ENCODE measurements at regions not wholly inside any gene's neighbourhood (a gene's known extent, or its start where the extent isn't known, plus 50 kb on each side); places are given as distances from the start of the nearest gene placed in this dataset.
A peak's percentile ranks its signal among the peaks of the same experiment; 100 is the strongest.
"Not testable (repeated sequence)": the region's sequence is repeated elsewhere in the genome, so short reads cannot be mapped to it uniquely, and the experiment has no call there.

- DNase-seq; intact Hi-C loops (cut with DNase I): not testable (repeated sequence)
Measured at GRCh38 chr5:122209601-122210000, 80.3 kb downstream of the ZNF474 start.

- DNase-seq: no peak
- intact Hi-C loops (cut with DNase I): no loop called here
Measured at GRCh38 chr5:122218778-122219177, 89.4 kb downstream of the ZNF474 start.

GRCh38 chr5:122219436-122220166, 90.3 kb downstream of the ZNF474 start:
- intact Hi-C loops (cut with DNase I): no loop called here
- DNase-seq: peak in 1 of 10 donors; percentile 65

- DNase-seq: no peak
- intact Hi-C loops (cut with DNase I): no loop called here
Measured at GRCh38 chr5:122220511-122220910, 91.2 kb downstream of the ZNF474 start.

GRCh38 chr5:122221857-122222256, 90.2 kb upstream of the SNCAIP start:
- intact Hi-C loops (cut with DNase I): no loop called here
- DNase-seq: no peak

GRCh38 chr5:122222580-122222979, 89.5 kb upstream of the SNCAIP start:
- DNase-seq: peak in 2 of 10 donors; percentile 57 to 61
- intact Hi-C loops (cut with DNase I): no loop called here

GRCh38 chr5:122228728-122229392, 83.2 kb upstream of the SNCAIP start:
- DNase-seq: peak in 1 of 10 donors; percentile 51
- intact Hi-C loops (cut with DNase I): no loop called here

- intact Hi-C loops (cut with DNase I): no loop called here
Measured at GRCh38 chr5:122229551-122229950, 82.5 kb upstream of the SNCAIP start.

GRCh38 chr5:122236270-122237040, 75.6 kb upstream of the SNCAIP start:
- DNase-seq: no peak
- intact Hi-C loops (cut with DNase I): no loop called here

More at GRCh38 chr5:122229551-122229950, 82.5 kb upstream of the SNCAIP start:
- DNase-seq: no peak

- intact Hi-C loops (cut with DNase I): no loop called here
- no peak for DNase-seq
Measured at GRCh38 chr5:122237906-122238305, 74.1 kb upstream of the SNCAIP start.

GRCh38 chr5:122252319-122252718, 59.7 kb upstream of the SNCAIP start:
- DNase-seq: peak in 1 of 10 donors; percentile 34
- intact Hi-C loops (cut with DNase I): no loop called here

- intact Hi-C loops (cut with DNase I): no loop called here
- DNase-seq: no peak
Measured at GRCh38 chr5:122253794-122254193, 58.2 kb upstream of the SNCAIP start.

GRCh38 chr5:122256388-122256787, 55.6 kb upstream of the SNCAIP start:
- intact Hi-C loops (cut with DNase I): no loop called here
- no peak for DNase-seq

- intact Hi-C loops (cut with DNase I): no loop called here
Measured at GRCh38 chr5:122257000-122257399, 55.0 kb upstream of the SNCAIP start.

GRCh38 chr5:122258241-122258640, 53.8 kb upstream of the SNCAIP start:
- intact Hi-C loops (cut with DNase I): no loop called here
- no peak for DNase-seq

More at GRCh38 chr5:122257000-122257399, 55.0 kb upstream of the SNCAIP start:
- no peak for DNase-seq

GRCh38 chr5:122258840-122259239, 53.2 kb upstream of the SNCAIP start:
- intact Hi-C loops (cut with DNase I): no loop called here
- no peak for DNase-seq

GRCh38 chr5:122259995-122260394, 52.0 kb upstream of the SNCAIP start:
- intact Hi-C loops (cut with DNase I): no loop called here
- peak in 1 of 10 donors; percentile 41 for DNase-seq

GRCh38 chr5:122262103-122262502, 49.9 kb upstream of the SNCAIP start:
- no peak for DNase-seq
- intact Hi-C loops (cut with DNase I): no loop called here
